ENCODE measurements at regions not wholly inside any gene's neighbourhood (a gene's known extent, or its start where the extent isn't known, plus 50 kb on each side); places are given as distances from the start of the nearest gene placed in this dataset.

DNA sequence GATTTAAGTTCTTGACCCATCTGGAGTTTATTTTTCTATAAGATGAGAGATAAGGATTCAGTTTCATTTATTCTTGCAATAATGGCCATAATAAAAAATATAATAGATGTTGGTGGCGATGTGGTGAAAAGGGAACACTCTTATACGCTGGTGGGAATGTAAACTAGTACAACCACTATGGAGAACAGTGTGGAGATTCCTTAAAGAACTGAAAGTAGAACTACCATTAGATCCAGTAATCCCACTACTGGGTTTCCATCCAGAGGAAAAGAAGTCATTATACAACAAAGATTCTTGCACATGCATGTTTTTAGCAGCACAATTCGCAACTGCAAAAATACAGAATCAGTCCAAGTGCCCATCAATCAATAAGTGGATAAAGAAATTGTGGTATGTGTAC, 1040.5 kb upstream of the GYPC start:
- TF ChIP-seq, protein P1, sequence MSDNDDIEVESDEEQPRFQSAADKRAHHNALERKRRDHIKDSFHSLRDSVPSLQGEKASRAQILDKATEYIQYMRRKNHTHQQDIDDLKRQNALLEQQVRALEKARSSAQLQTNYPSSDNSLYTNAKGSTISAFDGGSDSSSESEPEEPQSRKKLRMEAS (IDR thresholded peaks at IDR 0.05; ENCODE audit: low read depth, low read length), result no peak
- TF ChIP-seq, protein P2, sequence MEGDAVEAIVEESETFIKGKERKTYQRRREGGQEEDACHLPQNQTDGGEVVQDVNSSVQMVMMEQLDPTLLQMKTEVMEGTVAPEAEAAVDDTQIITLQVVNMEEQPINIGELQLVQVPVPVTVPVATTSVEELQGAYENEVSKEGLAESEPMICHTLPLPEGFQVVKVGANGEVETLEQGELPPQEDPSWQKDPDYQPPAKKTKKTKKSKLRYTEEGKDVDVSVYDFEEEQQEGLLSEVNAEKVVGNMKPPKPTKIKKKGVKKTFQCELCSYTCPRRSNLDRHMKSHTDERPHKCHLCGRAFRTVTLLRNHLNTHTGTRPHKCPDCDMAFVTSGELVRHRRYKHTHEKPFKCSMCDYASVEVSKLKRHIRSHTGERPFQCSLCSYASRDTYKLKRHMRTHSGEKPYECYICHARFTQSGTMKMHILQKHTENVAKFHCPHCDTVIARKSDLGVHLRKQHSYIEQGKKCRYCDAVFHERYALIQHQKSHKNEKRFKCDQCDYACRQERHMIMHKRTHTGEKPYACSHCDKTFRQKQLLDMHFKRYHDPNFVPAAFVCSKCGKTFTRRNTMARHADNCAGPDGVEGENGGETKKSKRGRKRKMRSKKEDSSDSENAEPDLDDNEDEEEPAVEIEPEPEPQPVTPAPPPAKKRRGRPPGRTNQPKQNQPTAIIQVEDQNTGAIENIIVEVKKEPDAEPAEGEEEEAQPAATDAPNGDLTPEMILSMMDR (IDR thresholded peaks at IDR 0.05; ENCODE audit: low read depth, low read length), result no peak

Data from NB4 (cell line).